GM12891 (cell line): ENCODE measurements at regions not wholly inside any gene's neighbourhood (a gene's known extent, or its start where the extent isn't known, plus 50 kb on each side); places are given as distances from the start of the nearest gene placed in this dataset.

ENCODE experiments used
- DNase-seq: peaks from one replicate; pipeline ENCODE4 v3.0.0; 2011; ENCODE audit warnings: low spot score; ENCODE audit not compliant: insufficient read length
- FAIRE-seq: peaks from 2 replicates; lab custom pipeline; 2011; peaks lifted over from hg19 to GRCh38; lab: Jason Lieb, UNC
- PAX5 ChIP-seq: IDR thresholded peaks from 2 replicates; pipeline ENCODE4 v1.6.1; 2011; ENCODE audit warnings: low read length, moderate library complexity, mild to moderate bottlenecking; ENCODE audit not compliant: insufficient read depth, severe bottlenecking
- POLR2A ChIP-seq: IDR thresholded peaks from 2 replicates; pipeline ENCODE4 v1.6.1; 2011; ENCODE audit warnings: low read depth, low read length, control low read depth
- POLR2AphosphoS5 ChIP-seq: IDR thresholded peaks from 2 replicates; pipeline ENCODE4 v1.6.1; 2011; ENCODE audit warnings: low read depth, low read length, control low read depth
- POU2F2 ChIP-seq: IDR thresholded peaks from 2 replicates; pipeline ENCODE4 v1.6.1; 2011; ENCODE audit warnings: low read depth, mild to moderate bottlenecking, control low read depth, low read length, moderate library complexity
- SPI1 ChIP-seq: IDR thresholded peaks from 2 replicates; pipeline ENCODE4 v1.6.1; 2011; ENCODE audit warnings: low read depth, low read length, control low read depth
- TAF1 ChIP-seq: IDR thresholded peaks from 2 replicates; pipeline ENCODE4 v1.6.1; 2011; ENCODE audit warnings: low read depth, low read length, control low read depth

DNA sequence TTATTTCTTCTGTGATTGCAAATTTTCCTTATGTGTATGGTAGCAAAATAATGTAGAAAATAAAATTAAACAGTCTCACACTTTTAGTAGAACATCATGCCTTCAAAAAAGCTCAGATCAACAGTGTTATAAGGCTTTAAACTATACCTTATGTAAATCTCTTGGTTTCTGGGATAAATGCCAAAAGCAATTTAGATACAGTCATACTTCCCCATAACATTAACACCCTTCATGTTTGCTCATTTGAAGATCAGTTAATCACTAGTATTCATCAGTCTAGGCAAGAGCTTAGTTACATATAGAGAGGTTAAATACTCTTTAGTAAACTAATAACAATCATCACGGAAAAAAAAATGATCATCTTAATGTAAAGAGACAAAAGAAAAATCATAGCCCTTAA lies 421.8 kb upstream of the ANO3 start:
- DNase-seq (no peak), FAIRE-seq (no peak)
- TF ChIP-seq POLR2AphosphoS5 (no peak), POU2F2 (no peak), SPI1 (no peak), TAF1 (no peak), POLR2A (no peak), PAX5 (no peak)

DNA sequence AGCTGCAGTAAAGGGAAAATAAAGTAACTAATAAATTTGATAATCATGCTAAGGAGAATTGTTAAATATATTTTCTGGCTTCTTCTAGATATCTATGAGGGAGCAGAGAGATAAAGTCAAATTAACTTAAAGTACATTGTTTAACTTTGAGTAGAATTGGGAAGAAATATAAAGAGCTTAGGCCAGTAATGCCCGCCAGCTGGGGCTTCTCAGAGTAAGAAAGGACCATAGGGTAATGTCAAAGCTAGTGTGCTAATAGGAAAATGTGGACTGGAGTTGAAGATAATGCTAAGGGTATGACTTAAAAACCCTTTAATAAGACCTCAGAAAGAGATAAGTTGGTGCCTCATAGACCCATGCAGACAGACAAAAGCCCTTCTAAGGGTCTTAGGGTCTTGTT lies 411.6 kb upstream of the ANO3 start:
- TF ChIP-seq POLR2AphosphoS5 (no peak), PAX5 (no peak), TAF1 (no peak), POLR2A (no peak), POU2F2 (no peak), SPI1 (no peak)
- FAIRE-seq: no peak

DNA sequence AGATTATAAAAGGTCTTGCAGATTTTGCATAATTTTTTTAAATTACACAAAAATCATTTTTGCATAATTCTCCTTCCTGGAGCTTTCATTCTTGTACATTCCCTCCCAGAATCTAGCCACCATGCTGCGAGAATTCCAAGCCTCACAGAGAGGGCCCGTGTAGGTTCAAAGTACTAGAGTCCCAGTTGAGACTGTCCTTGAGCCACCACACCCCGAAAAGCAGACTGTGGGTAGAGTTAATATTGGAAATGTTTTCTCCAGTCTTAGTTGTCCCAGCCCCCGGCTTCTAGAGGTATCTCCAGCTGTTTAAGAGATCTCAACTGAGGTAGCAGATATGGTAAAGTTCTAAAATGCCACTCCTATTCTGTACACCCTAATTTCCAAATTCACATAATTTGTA lies 407.3 kb upstream of the ANO3 start:
- FAIRE-seq (no peak), DNase-seq (no peak)
- no peak for TF ChIP-seq PAX5
- no peak for TF ChIP-seq TAF1
- TF ChIP-seq SPI1: no peak
- no peak for TF ChIP-seq POU2F2
- TF ChIP-seq POLR2A: no peak
- no peak for TF ChIP-seq POLR2AphosphoS5

More for the DNA sequence above, 411.6 kb upstream of the ANO3 start:
- no peak for DNase-seq

DNA sequence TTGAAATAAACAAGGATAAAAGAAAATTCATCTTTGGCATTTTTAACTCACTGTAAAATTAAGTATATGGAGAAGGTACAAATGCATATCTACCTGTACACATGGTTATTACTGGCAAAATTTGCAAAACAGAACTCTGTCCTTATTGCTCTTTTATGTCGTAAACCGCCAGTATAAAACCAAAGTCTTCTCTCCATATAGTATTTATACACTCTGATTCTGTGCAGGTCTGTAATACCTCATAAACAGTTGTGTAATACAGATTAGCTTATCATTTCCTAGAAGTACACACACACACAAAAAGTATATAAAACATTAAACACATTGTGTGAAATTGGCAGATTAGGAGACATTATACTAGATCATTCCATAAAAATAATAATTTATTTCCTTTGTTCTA lies 406.6 kb upstream of the ANO3 start:
- no peak for FAIRE-seq
- TF ChIP-seq SPI1 (no peak), POLR2AphosphoS5 (no peak), PAX5 (no peak), TAF1 (no peak), POU2F2 (no peak), POLR2A (no peak)
- DNase-seq: no peak

DNA sequence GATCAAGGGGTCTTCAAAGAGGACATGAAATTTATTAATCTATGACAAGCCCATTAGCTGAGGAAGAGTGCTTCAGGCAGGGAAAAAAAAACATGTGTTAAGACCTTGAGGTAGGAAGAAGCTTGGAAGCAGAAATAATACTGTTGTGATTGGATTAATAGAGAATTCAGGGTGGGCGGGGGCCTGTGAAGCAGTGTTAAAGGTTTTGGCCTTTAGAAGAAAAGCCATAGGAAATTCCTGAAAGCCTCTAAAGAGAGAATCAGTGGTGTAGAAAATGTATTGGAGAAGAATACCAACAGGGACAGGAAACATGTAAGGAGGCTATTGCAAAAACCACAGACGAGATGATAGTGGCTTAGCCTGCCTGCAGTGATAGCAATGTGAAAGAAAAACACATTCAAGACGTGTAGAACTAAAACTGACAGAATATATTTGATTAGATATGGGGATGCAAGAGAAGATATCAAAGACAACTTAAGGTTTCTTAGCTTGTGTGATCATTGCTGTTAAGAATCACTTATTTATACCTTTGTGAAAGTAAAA lies 404.4 kb upstream of the ANO3 start:
- no peak for TF ChIP-seq POLR2A
- no peak for TF ChIP-seq POLR2AphosphoS5
- no peak for TF ChIP-seq SPI1
- no peak for TF ChIP-seq TAF1
- no peak for TF ChIP-seq PAX5
- TF ChIP-seq POU2F2: no peak
- FAIRE-seq (no peak), DNase-seq (no peak)

DNA sequence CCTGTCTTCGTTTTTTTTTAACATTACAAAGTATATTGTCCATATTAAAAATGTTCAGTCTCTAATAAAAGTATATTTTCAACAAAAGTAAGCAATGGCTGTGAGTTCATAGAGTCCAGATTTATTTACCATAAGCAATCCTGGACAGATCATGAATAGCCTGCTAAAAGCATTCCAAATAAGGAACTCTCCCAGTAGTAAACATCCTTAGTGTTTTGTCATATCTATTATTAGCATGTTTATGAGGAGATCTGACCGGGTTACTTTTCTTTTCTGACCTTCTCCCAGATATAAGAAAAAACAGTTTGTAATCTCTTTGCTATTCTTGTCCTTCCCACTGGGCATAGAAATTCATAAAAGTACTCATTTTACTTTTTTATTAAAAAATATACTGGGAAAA lies 403.9 kb upstream of the ANO3 start:
- no peak for FAIRE-seq
- no peak for DNase-seq
- no peak for TF ChIP-seq PAX5
- TF ChIP-seq TAF1: no peak
- no peak for TF ChIP-seq POLR2A
- no peak for TF ChIP-seq POLR2AphosphoS5
- TF ChIP-seq POU2F2: no peak

DNA sequence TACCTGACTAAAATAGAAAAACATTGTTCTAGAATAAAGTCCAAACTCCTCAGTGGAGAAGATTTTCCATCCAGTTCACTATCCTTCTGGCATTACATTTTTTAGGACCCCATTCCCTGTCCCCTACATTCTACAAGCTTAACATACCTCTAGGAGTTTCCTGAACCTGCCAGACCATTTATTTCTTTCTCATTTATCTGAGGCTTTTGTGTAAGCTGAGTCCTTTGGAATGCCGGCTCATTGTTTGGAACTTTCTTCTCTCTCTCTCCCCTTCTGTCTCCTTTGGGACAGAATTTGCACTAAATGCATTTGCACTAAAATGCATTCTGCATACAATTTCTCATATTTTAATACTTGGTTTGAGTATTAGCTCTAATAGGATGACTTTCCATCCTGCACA lies 393.0 kb upstream of the ANO3 start:
- DNase-seq (no peak), FAIRE-seq (no peak)
- no peak for TF ChIP-seq POLR2A
- no peak for TF ChIP-seq POLR2AphosphoS5
- TF ChIP-seq POU2F2: no peak
- TF ChIP-seq PAX5: no peak
- no peak for TF ChIP-seq TAF1
- no peak for TF ChIP-seq SPI1

DNA sequence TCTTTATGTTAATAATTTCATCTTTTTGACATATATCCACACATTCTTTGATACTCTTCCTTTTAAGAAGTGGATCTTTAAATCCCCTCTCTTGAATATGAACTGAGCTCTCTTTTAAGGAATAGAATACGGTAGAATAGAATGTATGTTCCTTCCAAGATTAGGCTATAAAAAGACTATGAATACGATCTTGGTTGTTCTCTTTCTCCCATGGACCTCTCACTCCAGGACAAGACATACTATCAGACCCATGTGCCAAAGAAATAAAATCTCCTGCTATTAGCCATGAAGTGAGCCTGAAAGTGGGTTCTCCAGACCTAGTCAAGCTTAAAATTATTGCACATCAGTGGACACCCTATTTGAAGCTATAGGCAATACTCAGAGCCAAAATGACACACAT lies 392.2 kb upstream of the ANO3 start:
- DNase-seq: no peak
- TF ChIP-seq POLR2AphosphoS5 (no peak), POLR2A (no peak), PAX5 (no peak), POU2F2 (no peak), SPI1 (no peak), TAF1 (no peak)
- FAIRE-seq: no peak

DNA sequence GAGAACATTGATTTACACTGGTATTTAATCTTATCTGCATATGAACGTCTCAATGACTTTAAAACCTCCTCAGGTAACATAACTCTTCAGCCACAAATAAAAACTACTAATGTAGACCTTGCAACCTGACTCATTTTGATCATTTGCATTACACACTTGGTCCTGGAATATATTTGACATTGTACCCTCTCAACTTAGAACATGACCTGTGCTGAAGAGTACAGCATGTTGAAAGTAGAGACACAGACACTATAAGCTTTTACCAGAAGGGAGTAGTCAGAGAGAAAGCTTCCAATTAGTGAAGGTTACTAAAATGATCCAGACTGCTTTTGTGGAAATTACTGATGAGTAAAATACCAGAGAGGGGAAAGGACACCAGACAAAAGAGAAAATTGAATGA lies 390.6 kb upstream of the ANO3 start:
- no peak for TF ChIP-seq POU2F2
- no peak for TF ChIP-seq POLR2AphosphoS5
- TF ChIP-seq TAF1: no peak
- no peak for TF ChIP-seq PAX5
- no peak for TF ChIP-seq SPI1
- no peak for TF ChIP-seq POLR2A
- no peak for FAIRE-seq
- DNase-seq: no peak

DNA sequence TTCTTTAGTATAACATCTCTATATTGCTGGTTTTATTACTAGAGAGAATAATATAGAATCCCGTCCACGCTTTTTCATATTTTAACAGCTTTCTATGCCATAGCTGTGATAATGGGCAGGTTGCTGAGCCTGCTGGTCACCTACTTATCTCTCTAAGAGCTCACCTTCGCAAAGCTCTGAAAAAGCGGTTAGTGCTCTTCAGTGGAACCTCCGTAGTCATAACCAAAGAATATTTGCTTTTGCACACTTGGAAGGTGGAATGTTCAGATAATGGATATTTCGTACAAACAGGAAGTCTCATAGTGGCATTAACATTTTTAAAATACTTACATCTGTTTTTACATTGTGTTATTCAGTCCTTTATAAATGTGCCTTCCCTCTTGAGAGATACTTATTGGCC lies 388.9 kb upstream of the ANO3 start:
- TF ChIP-seq POLR2AphosphoS5: no peak
- no peak for TF ChIP-seq SPI1
- no peak for TF ChIP-seq TAF1
- TF ChIP-seq POU2F2: no peak
- TF ChIP-seq POLR2A: no peak
- no peak for TF ChIP-seq PAX5
- DNase-seq (no peak), FAIRE-seq (no peak)
